IPS-NIHi7 (cell line): ENCODE measurements at regions not wholly inside any gene's neighbourhood (a gene's known extent, or its start where the extent isn't known, plus 50 kb on each side); places are given as distances from the start of the nearest gene placed in this dataset.

Experiments
- DNase-seq: peaks from one replicate; pipeline ENCODE4 v3.0.0; 2012; ENCODE audit warnings: mixed read lengths; ENCODE audit errors: extremely low spot score

DNA sequence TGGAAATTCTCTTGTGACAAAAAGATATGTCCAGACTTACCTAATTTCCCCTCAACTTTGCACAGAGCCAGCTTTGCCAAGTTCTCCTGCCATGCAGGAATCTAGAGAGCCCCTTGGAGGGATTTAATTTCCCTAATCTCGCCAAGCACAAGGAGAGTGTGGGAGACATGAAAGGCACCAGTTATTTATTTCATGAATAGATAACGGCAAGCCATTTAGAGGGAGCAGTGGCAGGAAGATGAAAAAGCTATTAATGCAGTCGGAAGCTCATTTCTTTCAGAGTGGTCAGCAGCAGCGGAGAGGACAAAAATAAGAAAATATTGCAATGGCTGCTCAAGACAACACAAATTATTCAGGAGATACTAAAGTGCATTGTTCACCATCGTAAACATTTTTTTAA is 150.9 kb upstream of the WSCD2 start:
- DNase-seq: no peak

DNA sequence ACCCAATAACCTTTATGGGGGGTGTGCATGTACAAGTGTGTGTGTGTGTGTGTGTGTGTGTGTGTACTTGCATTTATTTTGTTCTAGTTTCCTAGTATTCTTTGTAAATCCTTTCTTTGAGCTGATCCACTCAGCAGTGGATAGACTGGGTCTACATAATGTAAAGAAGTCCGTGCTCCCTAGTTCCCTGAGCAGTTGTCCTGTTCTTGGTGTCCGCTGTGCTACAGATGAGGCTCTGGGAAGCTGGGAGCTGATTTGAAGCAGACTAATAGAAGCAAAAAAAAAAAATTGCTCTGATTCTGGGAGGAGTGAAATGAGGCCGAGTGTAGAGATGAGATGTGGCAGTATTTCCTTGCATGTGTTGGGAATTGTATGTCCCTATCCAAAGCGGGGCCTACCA is 150.4 kb upstream of the WSCD2 start:
- DNase-seq: no peak

DNA sequence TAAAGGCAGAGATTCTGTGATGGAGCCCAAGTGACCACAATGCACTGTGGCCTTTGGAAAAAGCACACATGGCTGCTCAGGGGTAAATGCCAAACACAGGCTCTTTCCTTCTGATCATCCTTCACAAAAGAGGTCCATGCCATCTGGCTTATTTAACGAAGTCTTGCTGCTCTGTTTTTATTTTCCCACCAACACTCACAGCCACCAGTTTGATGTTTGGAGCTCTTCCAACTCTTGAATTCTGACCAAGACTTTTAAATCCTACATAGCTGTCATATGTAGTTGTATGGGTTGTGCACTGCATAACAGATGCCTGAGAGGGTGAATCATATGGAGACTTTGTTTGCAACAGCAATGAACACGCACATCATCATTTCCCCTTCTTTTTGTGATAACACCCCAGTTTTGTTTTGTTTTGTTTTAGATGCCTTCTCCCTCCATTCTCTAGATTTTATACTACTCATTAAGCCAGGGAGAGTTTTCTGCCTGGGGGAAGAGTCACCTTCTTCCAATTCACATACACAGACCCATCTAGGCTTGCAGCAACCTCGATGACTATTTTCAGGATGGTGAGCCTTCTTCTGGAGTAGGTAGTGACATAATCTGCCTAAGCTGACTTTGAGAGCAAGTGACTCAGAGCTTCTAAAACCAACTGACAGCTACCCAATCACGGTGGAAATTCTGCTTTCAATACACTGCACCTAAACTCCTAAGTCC is 145.2 kb upstream of the WSCD2 start:
- DNase-seq: no peak

DNA sequence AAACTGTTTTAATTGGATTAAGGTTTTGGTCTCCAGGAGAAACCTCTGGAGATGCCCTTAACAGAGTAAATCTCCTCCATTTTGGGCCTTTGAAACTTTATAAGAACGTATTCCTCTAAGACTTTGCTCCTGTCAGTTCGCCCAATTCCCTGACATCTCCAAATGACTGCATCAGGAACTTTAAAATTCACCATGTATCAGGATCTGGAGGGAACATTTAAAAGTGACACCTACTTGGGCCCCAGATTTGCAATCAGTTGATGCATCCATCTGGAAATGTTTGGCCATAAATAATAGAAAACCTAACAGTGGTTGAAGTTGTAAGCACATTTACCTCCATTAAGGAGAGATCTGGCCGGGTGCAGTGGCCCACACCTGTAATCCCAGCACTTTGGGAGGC is 144.1 kb upstream of the WSCD2 start:
- DNase-seq: no peak

- DNase-seq: no peak
Measured at GRCh38 chr12:107986183-107986582, 142.9 kb upstream of the WSCD2 start.

- peak; percentile 60 for DNase-seq
Measured at GRCh38 chr12:107990325-107990724, 138.8 kb upstream of the WSCD2 start.

GRCh38 chr12:107992029-107992428 is 137.1 kb upstream of the WSCD2 start:
- DNase-seq: no peak

DNA sequence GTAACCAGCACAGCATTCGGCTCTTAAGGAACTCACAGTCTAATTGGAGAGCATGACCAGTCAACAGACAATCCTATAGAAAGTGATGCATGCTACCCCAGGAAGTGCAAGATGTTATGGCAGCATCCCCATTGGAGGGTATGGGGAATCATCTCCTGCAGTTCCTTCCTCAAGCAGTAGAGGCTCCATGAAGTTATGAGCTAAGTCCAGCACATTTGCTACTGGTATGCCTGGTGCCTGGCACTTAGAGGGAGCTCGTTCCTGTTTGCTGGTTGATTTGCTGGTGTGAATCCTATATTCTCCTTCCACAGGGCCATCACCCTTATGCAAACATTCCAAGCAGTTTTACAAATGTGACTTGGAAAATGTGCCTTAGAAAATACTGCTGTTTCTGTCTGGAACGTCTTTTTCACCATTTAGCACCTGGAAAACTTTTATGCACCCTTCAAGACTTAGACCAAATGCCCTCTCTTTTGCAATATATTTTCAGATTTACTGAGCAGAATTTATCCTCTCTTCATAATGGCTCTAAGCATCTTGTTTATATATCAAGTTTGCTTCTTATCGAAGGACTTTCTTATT is 136.1 kb upstream of the WSCD2 start:
- peak; percentile 76 for DNase-seq

- no peak for DNase-seq
Measured at GRCh38 chr12:107998863-107999262, 130.2 kb upstream of the WSCD2 start.

DNA sequence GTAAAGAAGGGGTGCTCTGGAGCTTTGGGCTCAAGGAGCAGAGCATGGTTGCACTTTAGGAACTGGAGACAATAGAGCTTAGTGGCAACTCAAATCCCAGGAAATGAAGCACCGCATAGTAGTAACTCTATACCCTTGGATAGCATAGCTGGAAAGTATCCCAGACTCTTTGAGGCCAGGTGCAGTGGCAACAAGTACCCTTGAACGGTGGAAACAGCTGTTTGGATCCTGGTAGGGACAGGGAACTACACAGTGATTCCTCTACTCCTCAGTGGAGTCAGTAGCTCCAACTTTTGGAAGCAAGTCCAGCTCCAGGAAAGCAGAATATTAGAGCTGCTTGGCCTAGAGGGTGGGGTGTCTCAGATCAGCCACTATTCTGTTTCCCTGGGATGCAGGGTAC is 129.0 kb upstream of the WSCD2 start:
- DNase-seq: no peak

GRCh38 chr12:108004319-108004718 is 124.8 kb upstream of the WSCD2 start:
- peak; percentile 64 for DNase-seq

DNA sequence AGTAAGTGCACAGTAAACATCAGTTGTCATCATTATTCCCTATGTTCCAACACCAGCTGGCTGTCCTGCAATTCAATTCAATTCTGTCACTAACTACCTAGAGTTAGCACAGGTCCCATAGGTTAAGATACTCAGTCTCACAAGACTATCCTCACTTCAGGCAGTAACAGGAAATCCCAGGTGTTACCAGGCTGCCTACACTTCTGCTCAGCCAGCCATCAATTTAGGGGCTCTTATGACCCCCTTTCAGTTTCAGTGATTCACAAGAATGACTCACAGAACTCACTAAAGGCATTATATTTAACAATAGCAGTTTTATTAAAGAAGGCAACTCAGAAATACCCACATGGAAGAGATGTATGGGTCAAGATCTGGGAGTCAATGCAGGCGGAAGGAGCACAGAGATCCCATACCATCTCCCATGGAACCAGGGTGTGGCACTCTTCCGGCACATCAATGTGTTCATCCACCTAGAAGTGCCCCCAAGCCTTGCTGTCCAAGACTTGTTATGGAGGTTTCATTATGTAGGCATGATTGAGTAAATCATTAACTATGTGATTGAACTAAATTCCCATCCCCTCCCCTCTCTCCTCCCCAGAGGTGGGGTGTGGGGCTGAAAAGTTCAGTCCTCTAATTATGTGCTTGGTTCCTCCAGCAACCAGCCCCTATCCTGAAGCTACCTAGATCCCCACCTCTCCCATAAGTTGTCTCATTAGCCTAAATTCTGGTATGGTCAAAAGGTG is 120.8 kb upstream of the WSCD2 start:
- no peak for DNase-seq

DNA sequence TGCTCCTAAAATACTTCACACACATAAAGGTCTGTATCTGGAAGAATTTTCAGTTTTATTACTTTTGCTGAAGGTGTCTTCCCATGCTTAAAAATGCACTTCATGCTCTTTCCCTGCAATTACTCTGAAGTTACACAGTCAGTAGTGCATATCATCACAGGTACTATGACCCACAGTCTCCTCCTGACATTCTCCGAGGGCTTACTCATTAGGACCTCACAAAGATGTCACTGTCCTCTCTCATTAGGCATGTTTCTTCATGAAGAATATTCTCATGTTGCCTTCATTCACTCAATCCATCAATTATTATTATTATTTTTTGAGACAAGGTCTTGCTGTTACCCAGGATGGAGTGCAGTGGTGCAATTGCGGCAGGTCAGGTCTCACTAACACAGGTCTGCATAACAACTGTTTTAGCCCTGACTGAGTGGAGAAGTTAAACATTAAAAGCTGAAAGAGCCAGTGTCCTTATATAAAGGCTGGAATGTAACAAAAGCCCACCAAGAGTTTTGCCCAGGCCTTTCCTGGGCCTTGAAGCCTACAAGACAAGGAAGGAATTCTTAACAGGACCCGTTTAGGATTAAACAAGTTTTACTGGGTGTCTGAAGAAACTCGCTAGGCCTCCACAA is 119.5 kb upstream of the WSCD2 start:
- no peak for DNase-seq

DNA sequence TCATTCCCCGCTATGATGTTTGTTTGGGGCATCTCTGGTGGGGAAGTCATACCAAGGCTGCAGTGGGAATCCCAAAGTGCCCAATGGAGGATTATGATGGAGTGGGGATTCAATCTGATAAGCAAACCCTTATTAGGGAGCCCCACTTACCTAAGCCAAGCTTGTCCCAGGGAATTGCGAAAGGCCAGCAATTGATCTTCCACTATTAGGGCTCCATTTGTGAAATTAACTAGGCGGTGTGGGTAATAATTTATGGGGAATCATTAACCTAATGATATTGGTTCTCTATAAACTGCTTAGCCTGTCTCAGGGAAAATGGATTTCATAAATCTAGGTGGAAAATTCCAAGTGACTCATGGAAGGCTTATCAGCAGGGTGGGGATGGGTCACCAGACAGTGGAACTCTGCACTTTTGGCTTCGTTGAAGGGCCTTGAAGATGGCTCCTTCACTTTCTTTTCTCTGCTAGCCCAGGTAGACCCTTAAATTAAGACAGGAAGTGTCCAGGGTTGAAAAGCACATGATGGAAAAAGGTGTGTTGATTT is 113.0 kb upstream of the WSCD2 start:
- DNase-seq: no peak

- no peak for DNase-seq
Measured at GRCh38 chr12:108017472-108018057, 111.5 kb upstream of the WSCD2 start.

GRCh38 chr12:108019862-108020261 is 109.2 kb upstream of the WSCD2 start:
- no peak for DNase-seq

DNA sequence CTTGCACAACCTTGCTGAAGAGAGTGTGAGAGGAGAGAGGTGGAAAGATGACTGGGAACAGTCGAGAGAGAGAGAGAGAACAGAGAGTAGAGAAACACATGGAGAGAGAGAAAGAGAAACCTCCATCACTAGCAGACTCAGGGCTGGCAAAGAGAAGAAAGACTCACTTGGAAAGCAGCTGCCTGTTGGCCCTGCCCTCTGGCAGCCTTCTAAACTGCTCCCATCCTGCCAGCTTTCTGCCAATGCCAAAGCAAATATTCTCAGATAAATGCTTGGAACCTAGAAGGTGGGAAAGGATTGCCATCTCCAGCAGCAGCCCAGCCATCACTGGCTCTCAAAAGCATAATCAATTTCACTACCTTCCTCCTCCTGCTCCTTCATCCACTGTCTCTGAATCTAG is 107.9 kb upstream of the WSCD2 start:
- DNase-seq: no peak

GRCh38 chr12:108021949-108022522 is 107.1 kb upstream of the WSCD2 start:
- no peak for DNase-seq

DNA sequence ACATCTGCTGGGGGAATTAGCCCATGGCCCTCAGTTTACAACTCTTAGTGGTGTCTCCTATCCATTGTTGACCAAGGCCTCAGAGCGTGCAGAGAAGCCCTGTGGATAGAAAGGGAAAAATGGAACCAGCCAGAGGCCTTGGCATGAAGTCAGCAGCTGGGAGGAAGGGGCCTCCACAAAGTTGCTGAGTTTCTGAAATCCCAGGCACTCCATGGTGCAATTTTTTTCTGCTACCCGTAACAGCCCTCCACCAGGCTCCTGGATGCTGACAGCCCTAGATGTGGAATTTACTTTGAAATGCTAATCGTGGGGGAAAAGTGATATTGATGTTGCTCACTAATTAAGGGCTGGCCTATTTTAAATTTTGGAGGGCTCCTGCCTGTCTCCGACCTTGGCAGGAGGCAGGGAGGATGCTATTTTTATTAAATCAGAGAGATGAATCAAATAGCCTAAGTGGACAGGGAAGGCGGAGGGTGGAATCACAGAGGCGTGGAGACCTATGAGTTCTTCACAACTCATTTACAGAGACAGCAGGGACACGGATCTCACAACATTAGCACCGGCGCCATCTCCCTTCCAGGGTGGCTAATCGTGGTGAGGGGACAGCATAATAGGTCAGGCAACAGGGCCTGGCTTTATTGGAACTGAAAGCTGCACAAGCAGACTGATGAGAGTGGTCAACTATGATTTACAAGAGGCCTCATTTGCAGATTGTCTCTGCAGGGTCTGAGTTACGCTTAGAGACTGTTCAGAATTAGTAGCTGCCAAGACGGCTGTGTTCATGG is 99.8 kb upstream of the WSCD2 start:
- DNase-seq: no peak

GRCh38 chr12:108033090-108033489 is 96.0 kb upstream of the WSCD2 start:
- peak; percentile 65 for DNase-seq

DNA sequence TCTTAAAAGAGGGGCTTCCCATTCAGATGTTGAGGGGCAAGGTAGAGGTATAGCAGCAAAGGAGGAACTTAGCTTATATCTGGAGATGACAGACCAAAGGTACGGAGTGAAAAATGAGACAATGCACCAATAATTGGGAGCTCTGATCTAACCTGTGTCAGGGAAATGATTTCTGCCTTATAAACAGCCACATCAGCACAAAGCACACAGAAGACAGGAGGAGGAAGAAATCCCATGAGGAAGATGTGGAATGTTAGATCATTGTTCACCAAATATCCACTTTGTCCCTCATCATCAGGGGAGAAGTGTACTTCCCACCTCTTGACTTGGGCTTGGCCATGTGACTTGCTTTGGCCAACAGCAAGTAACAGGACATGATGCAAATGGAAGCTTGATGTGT is 93.7 kb upstream of the WSCD2 start:
- DNase-seq: no peak
